Activated T-cell treated with anti-CD3 and anti-CD28 coated beads, Interleukin-2, amount 50 U/mL, for 4 hours (primary cell): ENCODE measurements at regions not wholly inside any gene's neighbourhood (a gene's known extent, or its start where the extent isn't known, plus 50 kb on each side); places are given as distances from the start of the nearest gene placed in this dataset.
A peak's percentile ranks its signal among the peaks of the same experiment; 100 is the strongest.

Experiments
- ATAC-seq, 2 donors: fragments of 200-7000 bp; cut with Tn5 transposase; one replicate each; pipeline ENCODE4 v1.10.0; 2021
- DNase-seq: peaks from one replicate; pipeline ENCODE4 v3.0.0-alpha.2; 2020
- H3K27me3 Mint-ChIP-seq: one replicate; pipeline ENCODE4 v1.8.0; 2021; ENCODE audit warnings: low read depth, mixed read lengths
- H3K36me3 Mint-ChIP-seq: one replicate; pipeline ENCODE4 v1.8.0; 2022; ENCODE audit warnings: mixed read lengths; ENCODE audit not compliant: insufficient read depth
- H3K4me1 Mint-ChIP-seq: one replicate; pipeline ENCODE4 v1.8.0; 2021; ENCODE audit warnings: low read depth, mixed read lengths
- H3K4me3 Mint-ChIP-seq: one replicate; pipeline ENCODE4 v1.8.0; 2021; ENCODE audit warnings: mild to moderate bottlenecking, moderate library complexity, mixed read lengths
- H3K9me3 Mint-ChIP-seq: one replicate; pipeline ENCODE4 v1.8.0; 2021; ENCODE audit warnings: mixed read lengths

- Mint-ChIP-seq H3K4me3 (no peak overlapping the region), H3K36me3 (no peaks in the 10 kb centered on the region), H3K27me3 (no peaks in the 10 kb centered on the region), H3K4me1 (no peaks in the 10 kb centered on the region), H3K9me3 (no peaks in the 10 kb centered on the region)
- no peak for ATAC-seq
- DNase-seq = no peak
These were observed 107.0 kb downstream of the CT47B1 start for GRCh38 chrX:120768681-120769080.

- H3K27me3 Mint-ChIP-seq = no peaks in the 10 kb centered on the region
- no peaks in the 10 kb centered on the region for H3K4me1 Mint-ChIP-seq
- H3K9me3 Mint-ChIP-seq = no peaks in the 10 kb centered on the region
- DNase-seq (no peak), ATAC-seq (no peak)
- H3K36me3 Mint-ChIP-seq = no peaks in the 10 kb centered on the region
- no peak overlapping the region for H3K4me3 Mint-ChIP-seq
These were observed 107.4 kb downstream of the CT47B1 start for GRCh38 chrX:120768254-120768653.

DNA sequence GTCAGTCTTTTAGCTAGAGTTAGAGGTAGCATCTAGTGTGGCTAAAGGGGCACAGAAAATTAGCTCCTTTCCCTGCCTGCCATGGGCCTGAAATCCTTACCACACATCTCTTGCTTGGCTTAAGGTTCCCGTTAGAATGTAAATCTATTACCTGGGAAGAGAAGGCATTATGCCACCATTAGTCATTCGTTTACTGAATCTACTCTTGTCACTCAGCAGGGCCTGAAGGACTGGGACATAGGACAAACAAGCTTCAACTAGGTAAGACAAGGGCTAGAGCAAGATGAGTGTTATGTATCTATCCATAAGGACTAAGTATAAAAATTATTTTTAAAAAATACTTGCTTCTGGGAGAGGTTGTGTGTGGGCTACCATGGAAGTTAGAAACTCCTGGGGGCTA lies 112.4 kb downstream of the CT47B1 start:
- no peak for DNase-seq
- H3K9me3 Mint-ChIP-seq = no peaks in the 10 kb centered on the region
- no peak overlapping the region for H3K4me3 Mint-ChIP-seq
- peaks cover 2% of the 10 kb centered on the region for H3K4me1 Mint-ChIP-seq
- H3K36me3 Mint-ChIP-seq = no peaks in the 10 kb centered on the region
- H3K27me3 Mint-ChIP-seq = no peaks in the 10 kb centered on the region
- no peak for ATAC-seq

GRCh38 chrX:120761810-120762209 lies 113.9 kb downstream of the CT47B1 start:
- no peak for DNase-seq
- ATAC-seq = no peak
- H3K4me3 Mint-ChIP-seq = no peak overlapping the region
- no peaks in the 10 kb centered on the region for H3K9me3 Mint-ChIP-seq
- no peaks in the 10 kb centered on the region for H3K27me3 Mint-ChIP-seq
- peaks cover 3% of the 10 kb centered on the region for H3K4me1 Mint-ChIP-seq
- H3K36me3 Mint-ChIP-seq = no peaks in the 10 kb centered on the region

DNA sequence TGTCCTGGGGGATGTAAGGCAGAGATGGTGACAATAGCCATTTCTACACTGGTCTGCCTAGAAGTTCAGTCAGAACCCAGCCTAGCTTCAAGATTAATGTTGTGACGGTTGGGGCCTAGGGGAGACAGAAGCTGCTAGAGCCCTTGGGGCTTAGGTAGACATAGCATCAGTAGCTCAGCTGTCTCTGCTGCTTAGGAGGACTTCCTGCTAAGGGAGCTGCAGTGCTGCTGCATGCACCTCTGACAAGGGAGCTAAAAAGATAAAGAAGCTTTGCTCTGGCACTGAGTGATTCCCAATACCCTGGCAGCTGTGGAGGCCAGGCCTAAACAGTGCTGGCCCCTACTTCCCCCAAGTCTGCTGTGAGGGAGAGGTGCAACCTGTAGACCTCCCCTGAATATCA lies 116.0 kb downstream of the CT47B1 start:
- Mint-ChIP-seq H3K27me3 (no peaks in the 10 kb centered on the region), H3K36me3 (no peaks in the 10 kb centered on the region), H3K4me1 (peaks cover 17% of the 10 kb centered on the region), H3K9me3 (no peaks in the 10 kb centered on the region), H3K4me3 (no peak overlapping the region)
- ATAC-seq (no peak), DNase-seq (no peak)

DNA sequence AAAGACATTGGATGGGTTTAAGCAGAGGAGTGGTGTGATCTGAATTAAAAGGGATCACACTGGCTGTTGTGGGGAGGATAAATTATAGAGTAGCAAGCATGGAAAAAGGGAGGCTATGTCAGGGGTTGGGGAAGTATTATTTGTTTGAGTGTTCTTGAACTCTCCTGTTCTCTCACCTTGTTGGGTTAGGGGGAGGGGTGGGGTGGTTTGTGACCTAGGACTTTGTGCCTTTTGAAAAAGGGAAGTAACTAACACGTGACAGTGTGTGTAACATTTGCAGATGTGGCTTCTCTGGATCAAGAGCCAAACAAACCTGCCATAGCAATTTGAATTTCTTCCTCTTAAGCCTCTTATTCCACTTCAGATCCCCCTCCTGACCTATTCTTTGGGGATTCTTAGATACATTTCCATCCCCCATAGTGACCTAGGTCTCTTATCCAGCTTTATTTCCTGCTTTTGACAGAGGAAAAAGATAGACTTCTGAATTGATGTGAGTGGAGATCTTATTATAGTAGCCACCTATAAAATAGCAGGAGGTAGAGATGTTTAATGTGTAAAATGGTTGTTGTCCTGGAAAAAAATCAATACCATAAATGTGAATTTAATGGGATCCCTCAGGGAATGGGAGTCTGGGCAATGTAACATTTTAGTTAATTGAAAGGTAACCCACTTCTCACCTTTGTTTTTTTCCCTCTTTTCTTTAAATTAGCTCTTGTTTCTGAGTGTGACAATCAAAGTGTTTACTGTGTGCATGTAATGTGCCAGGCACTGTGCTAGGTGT lies 120.4 kb downstream of the CT47B1 start:
- DNase-seq (no peak), ATAC-seq (no peak)
- H3K4me3 Mint-ChIP-seq = no peak overlapping the region
- no peaks in the 10 kb centered on the region for H3K27me3 Mint-ChIP-seq
- H3K4me1 Mint-ChIP-seq = peaks cover 41% of the 10 kb centered on the region
- H3K9me3 Mint-ChIP-seq = no peaks in the 10 kb centered on the region
- H3K36me3 Mint-ChIP-seq = no peaks in the 10 kb centered on the region

- peak overlapping the region; percentile 26 for H3K4me3 Mint-ChIP-seq
- ATAC-seq (peak; percentile 71 to 87), DNase-seq (peak; percentile 10)
- no peaks in the 10 kb centered on the region for H3K27me3 Mint-ChIP-seq
- no peaks in the 10 kb centered on the region for H3K9me3 Mint-ChIP-seq
- H3K4me1 Mint-ChIP-seq = peaks cover 44% of the 10 kb centered on the region
- no peaks in the 10 kb centered on the region for H3K36me3 Mint-ChIP-seq
These were observed 122.0 kb downstream of the CT47B1 start for GRCh38 chrX:120753413-120754251.

GRCh38 chrX:120752431-120753082 lies 122.7 kb upstream of the C1GALT1C1 start:
- no peak overlapping the region for H3K4me3 Mint-ChIP-seq
- DNase-seq = no peak
- peaks cover 44% of the 10 kb centered on the region for H3K4me1 Mint-ChIP-seq
- no peaks in the 10 kb centered on the region for H3K9me3 Mint-ChIP-seq
- no peaks in the 10 kb centered on the region for H3K27me3 Mint-ChIP-seq
- no peak for ATAC-seq
- no peaks in the 10 kb centered on the region for H3K36me3 Mint-ChIP-seq

DNA sequence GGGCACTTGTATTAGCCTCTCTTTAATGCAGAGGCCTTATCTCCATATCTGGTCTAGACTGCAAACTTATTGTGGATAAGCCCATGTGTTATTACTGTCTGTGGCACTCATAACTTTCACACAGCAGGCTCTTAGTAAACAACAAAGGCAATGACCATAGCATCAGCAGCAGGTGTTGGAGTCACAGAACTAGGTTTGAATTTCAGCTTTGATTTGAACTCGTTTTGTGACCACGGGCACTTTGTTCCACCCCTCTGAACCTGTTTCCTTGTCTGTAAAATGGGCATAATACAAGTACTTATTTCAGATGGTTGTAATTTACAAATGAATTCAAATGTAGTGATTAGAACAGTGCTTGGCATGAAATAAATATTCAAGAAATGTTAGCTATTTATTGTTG lies 121.8 kb upstream of the C1GALT1C1 start:
- H3K4me3 Mint-ChIP-seq = no peak overlapping the region
- no peaks in the 10 kb centered on the region for H3K27me3 Mint-ChIP-seq
- peaks cover 43% of the 10 kb centered on the region for H3K4me1 Mint-ChIP-seq
- no peak for DNase-seq
- ATAC-seq = no peak
- no peaks in the 10 kb centered on the region for H3K36me3 Mint-ChIP-seq
- H3K9me3 Mint-ChIP-seq = no peaks in the 10 kb centered on the region

GRCh38 chrX:120750381-120750780 lies 120.5 kb upstream of the C1GALT1C1 start:
- Mint-ChIP-seq H3K9me3 (no peaks in the 10 kb centered on the region), H3K4me1 (peaks cover 36% of the 10 kb centered on the region), H3K4me3 (no peak overlapping the region), H3K36me3 (no peaks in the 10 kb centered on the region), H3K27me3 (no peaks in the 10 kb centered on the region)
- no peak for DNase-seq
- ATAC-seq = no peak

DNA sequence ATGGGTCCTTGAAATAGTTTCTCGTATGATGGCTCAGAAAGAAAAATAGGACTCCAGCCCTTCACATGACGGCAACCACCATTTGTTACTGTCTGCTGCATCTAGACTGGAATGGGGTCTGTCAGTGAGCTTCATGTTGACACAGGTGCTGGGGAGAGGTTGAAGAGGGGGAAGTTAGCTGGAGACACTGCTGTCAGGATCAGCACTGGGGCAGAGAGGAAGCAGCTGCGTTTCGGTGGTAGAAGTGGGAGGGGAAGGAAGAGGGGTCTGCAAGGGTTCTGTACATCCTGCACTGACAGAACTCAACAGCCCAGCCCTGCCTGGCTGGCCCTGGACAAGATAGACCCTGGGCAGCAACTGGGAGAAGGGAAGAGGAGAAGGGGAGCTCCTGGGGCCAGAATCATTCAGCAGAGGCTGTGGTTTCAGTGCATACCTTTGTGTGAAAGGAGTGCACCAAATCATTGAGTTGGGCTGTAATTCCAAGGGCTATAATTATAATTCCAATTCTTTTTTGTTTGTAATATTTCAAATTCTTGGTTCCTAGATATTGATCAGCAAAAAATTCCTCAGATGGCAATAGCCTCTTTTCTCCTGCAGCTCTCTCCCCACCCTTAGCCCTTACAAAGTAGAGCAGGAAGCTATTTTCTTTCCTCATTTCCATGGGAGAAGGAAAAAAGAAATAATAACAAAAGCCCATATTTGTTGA lies 119.4 kb upstream of the C1GALT1C1 start:
- peaks cover 3% of the 10 kb centered on the region for H3K27me3 Mint-ChIP-seq
- no peak for DNase-seq
- ATAC-seq = no peak
- H3K4me3 Mint-ChIP-seq = no peak overlapping the region
- H3K9me3 Mint-ChIP-seq = no peaks in the 10 kb centered on the region
- H3K36me3 Mint-ChIP-seq = no peaks in the 10 kb centered on the region
- peaks cover 26% of the 10 kb centered on the region for H3K4me1 Mint-ChIP-seq

GRCh38 chrX:120746153-120746552 lies 116.3 kb upstream of the C1GALT1C1 start:
- peaks cover 6% of the 10 kb centered on the region for H3K4me1 Mint-ChIP-seq
- DNase-seq (no peak), ATAC-seq (no peak)
- H3K36me3 Mint-ChIP-seq = no peaks in the 10 kb centered on the region
- peaks cover 3% of the 10 kb centered on the region for H3K27me3 Mint-ChIP-seq
- H3K4me3 Mint-ChIP-seq = no peak overlapping the region
- no peaks in the 10 kb centered on the region for H3K9me3 Mint-ChIP-seq

- ATAC-seq (no peak), DNase-seq (no peak)
- no peak overlapping the region for H3K4me3 Mint-ChIP-seq
- no peaks in the 10 kb centered on the region for H3K36me3 Mint-ChIP-seq
- H3K4me1 Mint-ChIP-seq = no peaks in the 10 kb centered on the region
- H3K9me3 Mint-ChIP-seq = no peaks in the 10 kb centered on the region
- H3K27me3 Mint-ChIP-seq = peaks cover 3% of the 10 kb centered on the region
These were observed 113.3 kb upstream of the C1GALT1C1 start for GRCh38 chrX:120742946-120743665.

DNA sequence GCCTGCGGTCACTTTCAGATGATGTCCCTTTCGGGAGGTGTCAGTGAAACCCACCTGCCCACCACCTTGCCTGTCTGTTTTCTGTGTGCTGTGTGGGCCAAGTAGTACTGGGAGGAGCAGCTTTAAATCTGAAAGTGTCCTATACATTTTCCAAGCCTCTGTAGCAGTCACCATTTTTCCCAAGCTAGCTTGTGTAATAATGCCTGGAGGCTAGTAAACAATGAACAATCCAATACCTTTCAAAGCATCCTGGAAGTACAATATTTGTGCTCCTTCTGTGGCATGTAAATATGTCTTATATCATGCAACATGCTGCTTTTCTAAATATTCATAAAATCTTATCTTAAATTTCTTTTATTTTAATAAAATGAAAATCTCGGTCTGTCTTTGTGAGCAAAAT lies 111.6 kb upstream of the C1GALT1C1 start:
- H3K27me3 Mint-ChIP-seq = peaks cover 3% of the 10 kb centered on the region
- H3K9me3 Mint-ChIP-seq = no peaks in the 10 kb centered on the region
- no peak overlapping the region for H3K4me3 Mint-ChIP-seq
- no peak for ATAC-seq
- no peaks in the 10 kb centered on the region for H3K36me3 Mint-ChIP-seq
- no peak for DNase-seq
- H3K4me1 Mint-ChIP-seq = peaks cover 6% of the 10 kb centered on the region
